Activated B cell treated with CpG ODN at 0.5 μM for 24 hours (primary cell): ENCODE measurements at regions not wholly inside any gene's neighbourhood (a gene's known extent, or its start where the extent isn't known, plus 50 kb on each side); places are given as distances from the start of the nearest gene placed in this dataset.
"Not testable (repeated sequence)": the region's sequence is repeated elsewhere in the genome, so short reads cannot be mapped to it uniquely, and the experiment has no call there.

Experiments used
- ATAC-seq: fragments of 200-7000 bp; cut with Tn5 transposase; one replicate; pipeline ENCODE4 v1.10.0; 2021; ENCODE audit warnings: low read depth, mild to moderate bottlenecking, moderate library complexity
- CTCF ChIA-PET: fragments of 350-600 bp; sonication (Branson Sonifier 250); formaldehyde crosslinking; loops from one replicate; lab custom pipeline; 2021; ENCODE audit warnings: antibody characterized with exemption; lab: Charles Lee
- POLR2A ChIA-PET: fragments of 350-600 bp; sonication (Branson Sonifier 250); formaldehyde crosslinking; loops from one replicate; lab custom pipeline; 2021; ENCODE audit warnings: antibody characterized with exemption; lab: Charles Lee
- DNase-seq: peaks from one replicate; pipeline ENCODE4 v3.0.0; 2022
- H3K27ac Mint-ChIP-seq: one replicate; pipeline ENCODE4 v1.8.0; 2020; ENCODE audit warnings: mixed read lengths
- H3K27me3 Mint-ChIP-seq: one replicate; pipeline ENCODE4 v1.8.0; 2021; ENCODE audit warnings: mixed read lengths
- H3K36me3 Mint-ChIP-seq: one replicate; pipeline ENCODE4 v1.8.0; 2021; ENCODE audit warnings: low read depth, mixed read lengths
- H3K4me1 Mint-ChIP-seq: one replicate; pipeline ENCODE4 v1.8.0; 2021; ENCODE audit warnings: mixed read lengths
- H3K4me3 Mint-ChIP-seq: one replicate; pipeline ENCODE4 v1.8.0; 2020; ENCODE audit warnings: mild to moderate bottlenecking, mixed read lengths
- H3K9me3 Mint-ChIP-seq: one replicate; pipeline ENCODE4 v1.8.0; 2020; ENCODE audit warnings: mixed read lengths
- CTCF ChIP-seq: fragments of 200-600 bp; IDR thresholded peaks from one replicate; pipeline ENCODE4 v1.8.0; 2022; ENCODE audit warnings: antibody characterized with exemption, mild to moderate bottlenecking
- intact Hi-C: fragments of 100-400 bp; cut with micrococcal nuclease; formaldehyde crosslinking; loops from one replicate; pipeline ENCODE4 v1.15.1; 2024

GRCh38 chr1:30660241-30660640 is 63.1 kb downstream of the MATN1 start:
- Mint-ChIP-seq H3K27me3 (peaks cover 10% of the 10 kb centered on the region), H3K4me3 (no peak overlapping the region), H3K4me1 (no peaks in the 10 kb centered on the region), H3K36me3 (no peaks in the 10 kb centered on the region), H3K27ac (no peak overlapping the region), H3K9me3 (no peaks in the 10 kb centered on the region)
- DNase-seq (no peak), ATAC-seq (no peak)
- CTCF ChIA-PET = no interaction called here
- no peak for TF ChIP-seq CTCF
- intact Hi-C loops = no loop called here
- POLR2A ChIA-PET = no interaction called here

GRCh38 chr1:30659702-30660101 is 63.7 kb downstream of the MATN1 start:
- Mint-ChIP-seq H3K4me3 (no peak overlapping the region), H3K36me3 (no peaks in the 10 kb centered on the region), H3K27ac (no peak overlapping the region), H3K27me3 (peaks cover 10% of the 10 kb centered on the region), H3K4me1 (no peaks in the 10 kb centered on the region), H3K9me3 (no peaks in the 10 kb centered on the region)
- intact Hi-C loops = no loop called here
- no peak for ATAC-seq
- DNase-seq = no peak
- POLR2A ChIA-PET = no interaction called here
- TF ChIP-seq CTCF = no peak
- CTCF ChIA-PET = no interaction called here

- H3K27ac Mint-ChIP-seq, DNase-seq, H3K4me1 Mint-ChIP-seq, H3K9me3 Mint-ChIP-seq, POLR2A ChIA-PET, H3K27me3 Mint-ChIP-seq, H3K36me3 Mint-ChIP-seq, CTCF ChIA-PET, intact Hi-C loops, ATAC-seq, H3K4me3 Mint-ChIP-seq: not testable (repeated sequence)
Measured at GRCh38 chr1:30658375-30658774, 65.0 kb downstream of the MATN1 start.

- Mint-ChIP-seq H3K27me3 (peaks cover 10% of the 10 kb centered on the region), H3K36me3 (no peaks in the 10 kb centered on the region), H3K27ac (no peak overlapping the region), H3K4me1 (no peaks in the 10 kb centered on the region), H3K4me3 (no peak overlapping the region), H3K9me3 (no peaks in the 10 kb centered on the region)
- no peak for ATAC-seq
- no peak for TF ChIP-seq CTCF
- no peak for DNase-seq
- ChIA-PET POLR2A (no interaction called here), CTCF (no interaction called here)
- intact Hi-C loops = no loop called here
Measured at GRCh38 chr1:30658014-30658336, 65.4 kb downstream of the MATN1 start.

- no peak overlapping the region for H3K27ac Mint-ChIP-seq
- POLR2A ChIA-PET = no interaction called here
- ATAC-seq = no peak
- H3K4me1 Mint-ChIP-seq = no peaks in the 10 kb centered on the region
- intact Hi-C loops = no loop called here
- CTCF ChIA-PET = no interaction called here
- H3K27me3 Mint-ChIP-seq = peaks cover 10% of the 10 kb centered on the region
- no peak overlapping the region for H3K4me3 Mint-ChIP-seq
- H3K36me3 Mint-ChIP-seq = no peaks in the 10 kb centered on the region
- no peak for DNase-seq
- no peak for TF ChIP-seq CTCF
- no peaks in the 10 kb centered on the region for H3K9me3 Mint-ChIP-seq
Measured at GRCh38 chr1:30657131-30658013, 66.0 kb downstream of the MATN1 start.
